GM23338 (cell line): ENCODE measurements at regions not wholly inside any gene's neighbourhood (a gene's known extent, or its start where the extent isn't known, plus 50 kb on each side); places are given as distances from the start of the nearest gene placed in this dataset.

Source experiments
- ATAC-seq: fragments of 200-7000 bp; cut with Tn5 transposase; 3 replicates; pipeline ENCODE4 v1.9.1; 2020
- DNase-seq: peaks from one replicate; pipeline ENCODE4 v3.0.0-alpha.2; 2015; ENCODE audit warnings: low spot score
- H2AFZ ChIP-seq: fragments of 200-600 bp; sonication (generic); 2 replicates; pipeline ENCODE4 v1.8.0; 2016; ENCODE audit warnings: antibody characterized with exemption, mild to moderate bottlenecking, moderate library complexity
- H3F3A ChIP-seq: fragments of 200-600 bp; sonication (generic); replicated peaks from 2 replicates; pipeline ENCODE4 v1.8.0; 2017; ENCODE audit warnings: antibody characterized with exemption, mixed run types, low read depth
- H3K27ac ChIP-seq: fragments of 200-600 bp; sonication (generic); 2 replicates; pipeline ENCODE4 v1.6.1; 2016; ENCODE audit warnings: low read depth
- H3K27me3 ChIP-seq: fragments of 200-600 bp; sonication (generic); 2 replicates; pipeline ENCODE4 v1.8.0; 2016; ENCODE audit warnings: mild to moderate bottlenecking, mixed run types, moderate library complexity; ENCODE audit not compliant: insufficient read depth
- H3K36me3 ChIP-seq: fragments of 200-600 bp; sonication (generic); 2 replicates; pipeline ENCODE4 v1.8.0; 2016; ENCODE audit warnings: mild to moderate bottlenecking; ENCODE audit not compliant: insufficient read depth
- H3K4me1 ChIP-seq: fragments of 200-600 bp; sonication (generic); 2 replicates; pipeline ENCODE4 v1.8.0; 2016; ENCODE audit warnings: mild to moderate bottlenecking, moderate library complexity; ENCODE audit not compliant: insufficient read depth
- H3K4me2 ChIP-seq: fragments of 200-600 bp; sonication (generic); 2 replicates; pipeline ENCODE4 v1.7.1; 2017; ENCODE audit warnings: mixed run types
- H3K4me3 ChIP-seq: fragments of 200-600 bp; sonication (generic); 2 replicates; pipeline ENCODE4 v1.6.1; 2016; ENCODE audit warnings: mixed run types
- H3K79me2 ChIP-seq: fragments of 200-600 bp; sonication (generic); replicated peaks from 2 replicates; pipeline ENCODE4 v1.8.0; 2017; ENCODE audit warnings: mild to moderate bottlenecking; ENCODE audit not compliant: insufficient read depth
- H3K9me2 ChIP-seq: fragments of 200-600 bp; sonication (generic); 2 replicates; pipeline ENCODE4 v1.8.0; 2017; ENCODE audit not compliant: insufficient read depth
- H4K20me1 ChIP-seq: fragments of 200-600 bp; sonication (generic); replicated peaks from 2 replicates; pipeline ENCODE4 v1.8.0; 2017; ENCODE audit warnings: mild to moderate bottlenecking; ENCODE audit not compliant: insufficient read depth
- H3K27ac Mint-ChIP-seq: 2 replicates; pipeline ENCODE4 v1.8.0; 2020; ENCODE audit warnings: inconsistent platforms, mild to moderate bottlenecking, moderate library complexity, mixed read lengths
- H3K27me3 Mint-ChIP-seq: 3 replicates; pipeline ENCODE4 v1.8.0; 2022; ENCODE audit warnings: low read depth, mild to moderate bottlenecking, moderate library complexity, mixed read lengths, inconsistent platforms; ENCODE audit not compliant: insufficient read depth, poor library complexity
- H3K36me3 Mint-ChIP-seq: 3 replicates; pipeline ENCODE4 v1.8.0; 2021; ENCODE audit warnings: low read depth, mild to moderate bottlenecking, inconsistent platforms, moderate library complexity, mixed read lengths
- H3K4me1 Mint-ChIP-seq: 3 replicates; pipeline ENCODE4 v1.8.0; 2020; ENCODE audit warnings: mild to moderate bottlenecking, inconsistent platforms, mixed read lengths
- H3K4me3 Mint-ChIP-seq: 3 replicates; pipeline ENCODE4 v1.8.0; 2021; ENCODE audit warnings: moderate library complexity, mild to moderate bottlenecking, inconsistent platforms, mixed read lengths
- H3K9me3 Mint-ChIP-seq: 3 replicates; pipeline ENCODE4 v1.8.0; 2020; ENCODE audit warnings: moderate library complexity, mild to moderate bottlenecking, inconsistent platforms, mixed read lengths
- CREB1 ChIP-seq: fragments of 250-450 bp; sonication (Bioruptor Pico); IDR thresholded peaks from 2 replicates; pipeline ENCODE4 v1.5.0; 2020; ENCODE audit warnings: low read depth, mild to moderate bottlenecking, moderate library complexity
- CTCF ChIP-seq, 2 experiments: fragments of 200-600 bp in 1 of 2; sonication (generic) in 1 of 2; conservative IDR thresholded peaks; 2 replicates each; pipeline versions ENCODE4 v1.5.1 to v1.6.1; 2016 to 2017; ENCODE audit warnings: antibody characterized with exemption in 2 of 2, low read depth in 2 of 2, mild to moderate bottlenecking in 2 of 2, moderate library complexity in 1 of 2
- ETS1 ChIP-seq: IDR thresholded peaks from 2 replicates; pipeline ENCODE4 v1.6.1; 2016; ENCODE audit warnings: antibody characterized with exemption
- EZH2 ChIP-seq: fragments of 200-600 bp; sonication (generic); IDR thresholded peaks from one replicate; pipeline ENCODE4 v1.8.0; 2017; ENCODE audit warnings: antibody characterized with exemption, mild to moderate bottlenecking, low read depth; ENCODE audit not compliant: unreplicated experiment
- EZH2phosphoT487 ChIP-seq: fragments of 200-600 bp; sonication (generic); IDR thresholded peaks from one replicate; pipeline ENCODE4 v1.8.1; 2018; ENCODE audit warnings: antibody characterized with exemption; ENCODE audit not compliant: unreplicated experiment
- JUNB ChIP-seq: IDR thresholded peaks from one replicate; pipeline ENCODE4 v1.6.1; 2016; ENCODE audit warnings: antibody characterized with exemption; ENCODE audit not compliant: unreplicated experiment
- NANOG ChIP-seq: IDR thresholded peaks from 2 replicates; pipeline ENCODE4 v1.6.1; 2016; ENCODE audit warnings: antibody characterized with exemption, borderline replicate concordance
- POLR2AphosphoS5 ChIP-seq: IDR thresholded peaks from 2 replicates; pipeline ENCODE4 v1.6.1; 2016; ENCODE audit warnings: antibody characterized with exemption, low read depth
- REST ChIP-seq: IDR thresholded peaks from one replicate; pipeline ENCODE4 v1.6.1; 2018; ENCODE audit warnings: antibody characterized with exemption; ENCODE audit not compliant: unreplicated experiment
- STAT1 ChIP-seq: IDR thresholded peaks from one replicate; pipeline ENCODE4 v1.6.1; 2016; ENCODE audit warnings: antibody characterized with exemption; ENCODE audit not compliant: unreplicated experiment
- ZNF114 ChIP-seq: fragments of 250-450 bp; sonication (Bioruptor Pico); IDR thresholded peaks from 2 replicates; pipeline ENCODE4 v1.5.0; 2020; ENCODE audit warnings: mild to moderate bottlenecking, moderate library complexity
- ZNF331 ChIP-seq: fragments of 250-450 bp; sonication (Bioruptor Pico); IDR thresholded peaks from 2 replicates; pipeline ENCODE4 v1.5.0; 2020; ENCODE audit warnings: low read depth, mild to moderate bottlenecking, moderate library complexity
- ZNF462 ChIP-seq: fragments of 250-450 bp; sonication (Bioruptor Pico); IDR thresholded peaks from 2 replicates; pipeline ENCODE4 v1.5.0; 2020; ENCODE audit warnings: mild to moderate bottlenecking, moderate library complexity

GRCh38 chr12:113537046-113537750 is 65.5 kb upstream of the LHX5 start:
- Histone ChIP-seq H3F3A (no peaks in the 10 kb centered on the region), H3K4me2 (no peak overlapping the region), H3K27me3 (no peaks in the 10 kb centered on the region), H3K4me1 (no peaks in the 10 kb centered on the region), H4K20me1 (no peaks in the 10 kb centered on the region), H3K36me3 (no peaks in the 10 kb centered on the region), H3K4me3 (no peak overlapping the region), H3K9me2 (no peaks in the 10 kb centered on the region), H2AFZ (no peak overlapping the region), H3K79me2 (no peaks in the 10 kb centered on the region), H3K27ac (no peak overlapping the region)
- peaks cover 14% of the 10 kb centered on the region for H3K9me3 Mint-ChIP-seq
- DNase-seq, result no peak
- no peak overlapping the region for H3K4me3 Mint-ChIP-seq
- no peak for ATAC-seq
- TF ChIP-seq NANOG (no peak), REST (no peak), ZNF331 (CRISPR knock-in tag) (no peak), ETS1 (no peak), POLR2AphosphoS5 (no peak), STAT1 (no peak), JUNB (no peak), CTCF (conservative IDR thresholded peaks at IDR 0.05; ENCODE audit: low read depth in 2 of 2) (no peak), EZH2phosphoT487 (no peak), EZH2 (no peak), CREB1 (CRISPR knock-in tag) (no peak), ZNF462 (CRISPR knock-in tag) (no peak), ZNF114 (no peak)
- H3K27me3 Mint-ChIP-seq, result peaks cover 13% of the 10 kb centered on the region
- H3K4me1 Mint-ChIP-seq, result 0 out of 3 replicates have a peak, but pooled peaks cover 2% of the 10 kb centered on the region
- no peak overlapping the region for H3K27ac Mint-ChIP-seq
- H3K36me3 Mint-ChIP-seq, result no peaks in the 10 kb centered on the region; the same call in 2 of the 3 replicates
